HUES48 (cell line): ENCODE measurements at regions not wholly inside any gene's neighbourhood (a gene's known extent, or its start where the extent isn't known, plus 50 kb on each side); places are given as distances from the start of the nearest gene placed in this dataset.
"Not testable (repeated sequence)": the region's sequence is repeated elsewhere in the genome, so short reads cannot be mapped to it uniquely, and the experiment has no call there.

Source experiments
- H3K27ac ChIP-seq: one replicate; pipeline ENCODE4 v1.7.0; 2013; ENCODE audit warnings: low read depth, low read length, inconsistent platforms
- H3K27me3 ChIP-seq: 2 replicates; pipeline ENCODE4 v1.6.1; 2013; ENCODE audit warnings: mild to moderate bottlenecking, low read length; ENCODE audit not compliant: control insufficient read depth, insufficient read depth
- H3K36me3 ChIP-seq: 2 replicates; pipeline ENCODE4 v1.6.1; 2013; ENCODE audit warnings: low read length; ENCODE audit not compliant: control insufficient read depth, insufficient read depth
- H3K4me1 ChIP-seq: 2 replicates; pipeline ENCODE4 v1.6.1; 2013; ENCODE audit warnings: mild to moderate bottlenecking, low read length; ENCODE audit not compliant: control insufficient read depth, insufficient read depth
- H3K4me3 ChIP-seq: 2 replicates; pipeline ENCODE4 v1.5.1; 2013; ENCODE audit warnings: mild to moderate bottlenecking, low read depth, low read length
- H3K9ac ChIP-seq: 2 replicates; pipeline ENCODE4 v1.6.1; 2013; ENCODE audit warnings: mild to moderate bottlenecking, low read depth, low read length, moderate library complexity
- H3K9me3 ChIP-seq: 2 replicates; pipeline ENCODE4 v1.6.1; 2013; ENCODE audit warnings: low read length; ENCODE audit not compliant: control insufficient read depth, insufficient read depth

GRCh38 chr6:141938664-141939063 lies 194.1 kb upstream of the GJE1 start:
- Histone ChIP-seq H3K36me3 (no peaks in the 10 kb centered on the region), H3K4me3 (no peak overlapping the region), H3K27me3 (no peaks in the 10 kb centered on the region), H3K9ac (no peak overlapping the region), H3K27ac (no peak overlapping the region), H3K4me1 (no peaks in the 10 kb centered on the region), H3K9me3 (peaks cover 8% of the 10 kb centered on the region)

- H3K4me1 ChIP-seq = no peaks in the 10 kb centered on the region
- no peak overlapping the region for H3K4me3 ChIP-seq
- no peak overlapping the region for H3K27ac ChIP-seq
- no peak overlapping the region for H3K9ac ChIP-seq
- H3K36me3 ChIP-seq = no peaks in the 10 kb centered on the region
- no peaks in the 10 kb centered on the region for H3K27me3 ChIP-seq
- H3K9me3 ChIP-seq = no peaks in the 10 kb centered on the region
Measured at GRCh38 chr6:141932685-141933084, 200.0 kb upstream of the GJE1 start.

GRCh38 chr6:141926200-141926900 lies 206.4 kb upstream of the GJE1 start:
- H3K4me3 ChIP-seq, H3K27ac ChIP-seq, H3K36me3 ChIP-seq, H3K27me3 ChIP-seq, H3K9me3 ChIP-seq, H3K9ac ChIP-seq, H3K4me1 ChIP-seq: not testable (repeated sequence)

GRCh38 chr6:141925001-141925400 lies 207.7 kb upstream of the GJE1 start:
- Histone ChIP-seq H3K4me1 (no peaks in the 10 kb centered on the region), H3K4me3 (no peak overlapping the region), H3K27ac (no peak overlapping the region), H3K27me3 (no peaks in the 10 kb centered on the region), H3K9me3 (no peaks in the 10 kb centered on the region), H3K9ac (no peak overlapping the region), H3K36me3 (no peaks in the 10 kb centered on the region)

- H3K36me3 ChIP-seq = no peaks in the 10 kb centered on the region
- no peaks in the 10 kb centered on the region for H3K4me1 ChIP-seq
- H3K4me3 ChIP-seq = no peak overlapping the region
- H3K9ac ChIP-seq = no peak overlapping the region
- H3K9me3 ChIP-seq = no peaks in the 10 kb centered on the region
- H3K27ac ChIP-seq = no peak overlapping the region
- no peaks in the 10 kb centered on the region for H3K27me3 ChIP-seq
Measured at GRCh38 chr6:141922898-141923297, 209.8 kb upstream of the GJE1 start.

- not testable (repeated sequence) for H3K27me3 ChIP-seq, H3K4me1 ChIP-seq, H3K9me3 ChIP-seq, H3K27ac ChIP-seq, H3K9ac ChIP-seq, H3K36me3 ChIP-seq, H3K4me3 ChIP-seq
Measured at GRCh38 chr6:141916682-141917505, 215.8 kb upstream of the GJE1 start.

- Histone ChIP-seq H3K36me3 (no peaks in the 10 kb centered on the region), H3K4me1 (no peaks in the 10 kb centered on the region; the same call in 1 of the 2 replicates), H3K9me3 (no peaks in the 10 kb centered on the region), H3K27me3 (no peaks in the 10 kb centered on the region), H3K27ac (no peak overlapping the region), H3K4me3 (no peak overlapping the region), H3K9ac (no peak overlapping the region)
Measured at GRCh38 chr6:141914646-141915045, 218.1 kb upstream of the GJE1 start.

GRCh38 chr6:141906569-141907080 lies 226.1 kb upstream of the GJE1 start:
- H3K36me3 ChIP-seq = no peaks in the 10 kb centered on the region
- no peaks in the 10 kb centered on the region for H3K9me3 ChIP-seq
- H3K4me1 ChIP-seq = no peaks in the 10 kb centered on the region; the same call in 1 of the 2 replicates
- H3K9ac ChIP-seq = no peak overlapping the region
- H3K27me3 ChIP-seq = no peaks in the 10 kb centered on the region
- no peak overlapping the region for H3K4me3 ChIP-seq
- H3K27ac ChIP-seq = no peak overlapping the region

- Histone ChIP-seq H3K27me3 (no peaks in the 10 kb centered on the region), H3K4me3 (no peak overlapping the region), H3K4me1 (peaks cover 8% of the 10 kb centered on the region), H3K9me3 (peaks cover 14% of the 10 kb centered on the region; the same call in 1 of the 2 replicates), H3K36me3 (no peaks in the 10 kb centered on the region), H3K9ac (no peak overlapping the region), H3K27ac (no peak overlapping the region)
Measured at GRCh38 chr6:141890661-141891060, 242.1 kb upstream of the GJE1 start.

GRCh38 chr6:141884850-141885249 lies 247.9 kb upstream of the GJE1 start:
- Histone ChIP-seq H3K36me3 (no peaks in the 10 kb centered on the region), H3K4me1 (no peaks in the 10 kb centered on the region), H3K9me3 (peaks cover 12% of the 10 kb centered on the region), H3K4me3 (no peak overlapping the region), H3K27ac (no peak overlapping the region), H3K27me3 (no peaks in the 10 kb centered on the region), H3K9ac (no peak overlapping the region)

- Histone ChIP-seq H3K9me3 (no peaks in the 10 kb centered on the region), H3K27me3 (no peaks in the 10 kb centered on the region)
Measured at GRCh38 chr6:141878686-141879085, 254.0 kb upstream of the GJE1 start.

More at GRCh38 chr6:141878686-141879085, 254.0 kb upstream of the GJE1 start:
- Histone ChIP-seq H3K36me3 (no peaks in the 10 kb centered on the region), H3K27ac (no peak overlapping the region), H3K9ac (no peak overlapping the region), H3K4me1 (no peaks in the 10 kb centered on the region), H3K4me3 (no peak overlapping the region)
